ENCODE measurements at regions not wholly inside any gene's neighbourhood (a gene's known extent, or its start where the extent isn't known, plus 50 kb on each side); places are given as distances from the start of the nearest gene placed in this dataset.

GRCh38 chr3:124200407-124200806, 208.5 kb upstream of the ROPN1 start:
- no peak for TF ChIP-seq CTCF (conservative IDR thresholded peaks at IDR 0.05)
- no peak for TF ChIP-seq EZH2 (IDR thresholded peaks at IDR 0.05; ENCODE audit: low read depth)
